HG02938 (cell line): ENCODE measurements at regions not wholly inside any gene's neighbourhood (a gene's known extent, or its start where the extent isn't known, plus 50 kb on each side); places are given as distances from the start of the nearest gene placed in this dataset.

Experiments used
- ATAC-seq: cut with Tn5 transposase; IDR thresholded peaks from one replicate; pipeline ENCODE4 v1.9.1; 2021; ENCODE audit warnings: mild to moderate bottlenecking, moderate library complexity; ENCODE audit not compliant: unreplicated experiment

DNA sequence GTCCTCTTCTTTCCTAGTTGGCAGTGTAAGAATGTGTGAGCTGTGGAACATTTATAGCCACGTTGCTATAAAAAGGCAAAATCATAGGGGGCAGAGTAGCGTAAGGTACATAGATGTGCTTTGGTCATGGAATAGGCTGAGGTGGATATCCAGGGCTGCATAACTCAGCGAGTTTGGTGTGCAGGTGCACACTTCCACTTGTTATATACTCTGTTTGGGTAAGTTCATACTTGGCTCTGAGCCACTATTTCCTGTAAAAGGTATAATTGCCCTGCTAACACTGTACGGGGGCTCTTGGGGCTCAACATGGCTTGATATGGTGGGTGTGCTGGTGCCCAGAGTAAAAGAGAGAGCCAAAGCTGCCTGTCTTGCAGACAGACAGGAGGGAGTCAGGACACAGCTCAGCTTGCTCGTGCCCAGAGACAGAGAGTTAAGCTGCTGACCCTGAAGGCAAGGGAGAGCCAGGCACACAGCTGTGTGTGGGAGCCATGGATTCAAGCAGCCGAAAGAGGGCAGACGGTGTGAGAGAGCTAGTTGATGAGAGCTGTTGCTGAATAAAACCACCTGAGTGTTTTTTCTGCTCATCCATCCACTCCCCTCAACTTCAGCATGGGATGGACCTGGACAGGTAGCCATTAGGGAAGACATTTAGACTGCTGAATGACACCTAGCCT, 126.7 kb downstream of the DKK1 start:
- ATAC-seq: no peak

GRCh38 chr10:52442576-52442975, 128.5 kb downstream of the DKK1 start:
- ATAC-seq: no peak

GRCh38 chr10:52443419-52444388, 129.6 kb downstream of the DKK1 start:
- no peak for ATAC-seq

GRCh38 chr10:52446391-52446790, 132.3 kb downstream of the DKK1 start:
- ATAC-seq: no peak

GRCh38 chr10:52447931-52448353, 133.9 kb downstream of the DKK1 start:
- ATAC-seq: no peak

GRCh38 chr10:52450762-52451291, 136.7 kb downstream of the DKK1 start:
- ATAC-seq: no peak

GRCh38 chr10:52451817-52452216, 137.7 kb downstream of the DKK1 start:
- no peak for ATAC-seq

DNA sequence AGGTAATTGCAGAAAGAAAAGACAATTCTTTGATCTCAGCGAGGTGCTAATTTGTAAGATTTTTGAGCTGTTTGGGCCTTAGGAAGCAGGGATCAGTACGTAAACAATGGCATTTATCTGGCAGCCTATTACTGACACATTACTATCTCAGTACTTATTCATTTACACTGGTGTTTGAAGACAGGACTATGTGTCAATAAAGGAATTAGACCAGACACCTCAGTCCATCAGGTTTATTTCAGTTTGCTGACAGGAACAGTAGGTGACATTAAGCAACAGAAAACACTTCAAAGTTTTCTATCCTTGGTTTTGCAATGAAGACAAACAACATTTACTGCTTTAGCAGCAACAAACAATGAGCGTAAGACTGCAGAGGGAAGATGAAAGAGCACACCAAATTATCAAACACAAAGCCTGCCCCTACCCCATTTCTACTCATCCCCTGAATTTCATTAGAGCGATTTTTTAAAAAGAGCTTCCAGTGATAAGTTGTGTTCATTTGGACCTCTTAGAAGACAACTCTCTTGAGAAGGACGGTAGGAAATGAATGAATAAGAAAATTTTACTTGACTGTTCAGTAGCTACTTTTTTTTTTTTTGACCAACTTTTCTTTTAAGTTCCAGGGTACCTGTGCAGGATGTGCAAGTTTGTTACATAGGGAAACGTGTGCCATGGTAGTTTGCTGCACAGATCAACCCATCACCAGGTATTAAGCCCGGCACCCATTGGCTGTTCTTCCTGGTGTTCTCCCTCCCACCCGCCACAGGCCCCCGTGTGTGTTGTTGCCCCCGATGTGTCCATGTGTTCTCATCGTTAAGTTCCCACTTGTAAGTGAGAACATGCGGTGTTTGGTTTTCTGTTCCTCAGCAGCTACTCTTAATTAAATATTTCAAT, 138.8 kb downstream of the DKK1 start:
- ATAC-seq: no peak

- no peak for ATAC-seq
Measured at GRCh38 chr10:52453501-52453900, 139.4 kb downstream of the DKK1 start.

- no peak for ATAC-seq
Measured at GRCh38 chr10:52454491-52454890, 140.4 kb downstream of the DKK1 start.

DNA sequence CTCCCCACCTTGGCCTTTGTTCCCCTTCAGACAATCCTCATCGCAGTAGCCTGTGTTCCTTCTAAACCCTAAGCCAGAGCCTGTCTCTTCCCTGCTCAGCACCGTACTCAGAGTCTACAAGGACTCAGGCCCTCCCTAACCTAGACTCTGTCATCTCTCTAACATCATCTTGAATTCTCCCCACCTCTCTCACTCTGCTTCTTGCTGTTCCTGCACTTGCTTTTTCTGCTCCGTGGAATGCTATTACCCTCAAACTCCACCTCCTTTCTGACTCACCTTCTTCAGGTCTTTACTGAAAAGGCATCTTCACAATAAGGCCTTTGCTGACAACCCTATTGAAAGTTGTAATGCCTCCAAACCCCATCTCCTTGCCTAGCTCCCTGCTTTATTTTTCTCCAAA, 141.0 kb downstream of the DKK1 start:
- ATAC-seq: no peak

- ATAC-seq: no peak
Measured at GRCh38 chr10:52459097-52459496, 145.0 kb downstream of the DKK1 start.

DNA sequence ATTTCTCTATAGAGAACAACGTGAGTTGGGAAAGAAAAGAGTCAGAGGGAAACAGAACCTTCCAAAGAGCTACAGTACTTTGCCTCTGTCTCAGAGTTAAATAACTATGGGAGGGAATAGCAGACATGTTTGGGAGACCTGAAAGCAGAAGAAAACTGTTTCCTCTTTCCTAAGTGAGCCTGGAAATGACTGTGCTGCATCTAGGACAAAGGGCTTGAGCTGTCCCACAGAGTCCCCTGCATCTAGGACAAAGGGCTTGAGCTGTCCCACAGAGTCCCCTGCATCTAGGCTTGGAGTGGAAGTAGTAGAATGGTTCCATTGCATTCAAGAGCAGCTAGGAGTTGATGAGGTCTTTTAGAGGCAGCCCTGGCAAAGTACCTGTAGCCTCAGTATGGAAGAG, 149.7 kb downstream of the DKK1 start:
- ATAC-seq: no peak

DNA sequence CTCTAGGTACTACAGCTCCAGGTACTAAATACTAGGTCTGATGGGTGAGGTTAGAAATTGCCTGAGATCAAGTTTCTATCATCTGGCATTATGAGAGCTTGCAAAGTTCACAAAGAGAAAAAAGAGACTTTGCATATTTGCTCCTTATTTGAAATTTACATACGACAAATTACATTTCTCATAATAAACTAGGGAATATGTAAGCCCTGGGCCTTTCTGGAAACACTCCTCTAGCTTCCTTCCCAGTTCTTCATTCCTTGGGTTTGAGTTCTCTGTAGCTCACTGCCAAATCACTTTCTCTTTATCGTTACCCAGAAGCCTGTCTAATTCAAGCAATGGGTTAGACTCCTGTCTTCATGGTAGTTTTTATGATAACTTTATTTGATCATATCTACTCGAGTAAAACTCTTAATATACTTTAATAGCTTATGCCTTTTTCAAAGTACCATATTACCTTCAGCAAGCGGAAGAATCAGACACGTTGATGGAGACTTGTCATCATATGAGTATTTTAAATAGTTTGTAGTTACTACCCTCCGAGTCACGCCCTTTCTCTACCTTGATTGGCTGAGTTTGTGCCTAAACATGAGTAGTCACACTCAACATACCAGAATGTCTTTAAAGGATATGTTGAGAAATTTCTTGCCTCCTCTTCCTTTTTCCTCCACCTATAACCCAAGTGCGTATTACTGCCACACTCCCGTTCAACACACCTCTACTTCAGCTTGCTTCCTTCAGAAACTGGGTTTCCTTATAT, 150.5 kb downstream of the DKK1 start:
- ATAC-seq: no peak

- no peak for ATAC-seq
Measured at GRCh38 chr10:52465202-52465601, 151.1 kb downstream of the DKK1 start.

GRCh38 chr10:52466464-52466863, 152.4 kb downstream of the DKK1 start:
- no peak for ATAC-seq

- no peak for ATAC-seq
Measured at GRCh38 chr10:52469970-52470705, 156.1 kb downstream of the DKK1 start.

- ATAC-seq: no peak
Measured at GRCh38 chr10:52472406-52473146, 158.5 kb downstream of the DKK1 start.

DNA sequence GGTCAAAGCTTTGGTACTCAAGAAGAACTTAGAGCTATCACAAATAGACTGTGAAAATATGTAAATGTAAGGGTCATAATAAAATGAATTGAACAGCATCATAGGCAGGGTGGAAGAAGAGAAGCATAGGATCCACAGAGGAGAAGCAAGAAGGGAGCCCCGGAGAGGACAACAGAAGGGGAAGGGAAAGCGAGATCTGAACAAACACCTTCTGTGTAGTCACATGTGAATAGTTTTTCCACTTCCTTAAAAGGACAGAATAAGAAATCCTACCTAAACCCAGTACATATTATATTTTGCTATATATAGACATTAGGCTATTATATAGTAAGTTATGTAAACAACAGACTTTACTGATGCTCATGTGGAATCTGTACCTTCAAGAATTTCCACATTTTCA, 160.2 kb downstream of the DKK1 start:
- ATAC-seq: no peak
